GM12878 (cell line): ENCODE measurements at regions not wholly inside any gene's neighbourhood (a gene's known extent, or its start where the extent isn't known, plus 50 kb on each side); places are given as distances from the start of the nearest gene placed in this dataset.

Experiments
- ATAC-seq: fragments of 200-7000 bp; cut with Tn5 transposase; 3 replicates; pipeline ENCODE4 v1.9.1; 2020; ENCODE audit warnings: mild to moderate bottlenecking, moderate library complexity
- BruUV-seq: library from RNA; stranded (reverse); fragments of 400-500 nt; replicated peaks from 2 replicates; lab custom pipeline; 2021; lab: Mats Ljungman, UMichigan
- CTCF ChIA-PET: fragments of 300-600 bp; sonication (Branson Sonifier 250); formaldehyde crosslinking; extraction: SDS; loops from one replicate; lab custom pipeline; 2021; ENCODE audit warnings: inconsistent platforms; lab: Yijun Ruan, JAX
- POLR2A ChIA-PET: fragments of 350-600 bp; formaldehyde crosslinking; extraction: SDS; loops from one replicate; lab custom pipeline; 2021; ENCODE audit warnings: inconsistent platforms; lab: Charles Lee
- RAD21 ChIA-PET: fragments of 300-600 bp; sonication (Branson Sonifier 250); formaldehyde crosslinking; loops from one replicate; lab custom pipeline; 2023; ENCODE audit warnings: antibody characterized with exemption; ENCODE audit not compliant: unreplicated experiment; lab: Charles Lee
- SMC1A ChIA-PET: fragments of 300-600 bp; sonication (Branson Sonifier 250); formaldehyde crosslinking; loops from one replicate; lab custom pipeline; 2023; ENCODE audit not compliant: unreplicated experiment, uncharacterized antibody; lab: Charles Lee
- DNase-seq: peaks from one replicate; pipeline ENCODE4 v3.0.0-alpha.2; 2011; ENCODE audit warnings: low read depth, low spot score
- FAIRE-seq: peaks from 3 replicates; lab custom pipeline; 2011; peaks lifted over from hg19 to GRCh38; lab: Jason Lieb, UNC
- H2AFZ ChIP-seq: 2 replicates; pipeline ENCODE4 v1.6.0; 2011; ENCODE audit warnings: low read depth, low read length, control low read depth; ENCODE audit not compliant: control insufficient read depth
- H3K27ac ChIP-seq: 2 replicates; pipeline ENCODE4 v1.5.1; 2011; ENCODE audit warnings: control low read depth; ENCODE audit not compliant: control insufficient read depth, insufficient read depth
- H3K27me3 ChIP-seq, 2 experiments: replicated peaks in 1 of 2; 2 replicates each; pipeline versions ENCODE4 v1.6.0 to v1.6.1; 2011; ENCODE audit warnings: low read length in 1 of 2; ENCODE audit not compliant: control insufficient read depth in 2 of 2, insufficient read depth in 2 of 2
- H3K36me3 ChIP-seq, 2 experiments: 2 replicates each; pipeline ENCODE4 v1.5.1; 2011; ENCODE audit warnings: low read length in 1 of 2; ENCODE audit not compliant: control insufficient read depth in 2 of 2, insufficient read depth in 2 of 2
- H3K4me1 ChIP-seq: 2 replicates; pipeline ENCODE4 v1.6.1; 2011; ENCODE audit warnings: mild to moderate bottlenecking, low read length, moderate library complexity, mixed read lengths; ENCODE audit not compliant: control insufficient read depth, insufficient read depth
- H3K4me2 ChIP-seq: 2 replicates; pipeline ENCODE4 v1.6.0; 2011; ENCODE audit warnings: control low read depth; ENCODE audit not compliant: control insufficient read depth, insufficient read depth
- H3K4me3 ChIP-seq: fragments of 200-600 bp; sonication (generic); 2 replicates; pipeline ENCODE4 v1.5.1; 2016
- H3K79me2 ChIP-seq: 2 replicates; pipeline ENCODE4 v1.6.0; 2011; ENCODE audit warnings: low read length; ENCODE audit not compliant: control insufficient read depth, insufficient read depth
- H3K9ac ChIP-seq: 2 replicates; pipeline ENCODE4 v1.8.0; 2011; ENCODE audit warnings: low read length, control low read depth, mixed read lengths; ENCODE audit not compliant: control insufficient read depth, insufficient read depth
- H3K9me3 ChIP-seq: replicated peaks from 3 replicates; pipeline ENCODE4 v1.5.1; 2011; ENCODE audit warnings: mild to moderate bottlenecking, low read length; ENCODE audit not compliant: control insufficient read depth, insufficient read depth
- H4K20me1 ChIP-seq: 2 replicates; pipeline ENCODE4 v1.6.0; 2011; ENCODE audit not compliant: control insufficient read depth, insufficient read depth
- ATF7 ChIP-seq: fragments of 450-650 bp; IDR thresholded peaks from 2 replicates; pipeline ENCODE4 v1.6.1; 2016; ENCODE audit warnings: low read depth, mild to moderate bottlenecking
- BMI1 ChIP-seq: fragments of 450-650 bp; IDR thresholded peaks from 2 replicates; pipeline ENCODE4 v1.6.1; 2016; ENCODE audit warnings: mild to moderate bottlenecking, moderate library complexity, borderline replicate concordance
- EGR1 ChIP-seq, 2 experiments: IDR thresholded peaks; 1 replicate in 1 of 2; 2 replicates in 1 of 2; pipeline ENCODE4 v1.6.1; 2011 to 2012; ENCODE audit warnings: low read depth in 2 of 2, low read length in 2 of 2, borderline replicate concordance in 1 of 2, mild to moderate bottlenecking in 1 of 2, moderate library complexity in 1 of 2
- HCFC1 ChIP-seq: fragments of 150-350 bp; IDR thresholded peaks from 2 replicates; pipeline ENCODE4 v1.6.1; 2014; ENCODE audit warnings: low read length
- KAT2A ChIP-seq: conservative IDR thresholded peaks from 2 replicates; pipeline ENCODE4 v1.6.1; 2011; ENCODE audit warnings: low read depth, low read length; ENCODE audit not compliant: control insufficient read depth
- MTA3 ChIP-seq: IDR thresholded peaks from 2 replicates; pipeline ENCODE4 v1.6.1; 2012; ENCODE audit warnings: low read length, inconsistent platforms, borderline replicate concordance
- PML ChIP-seq: IDR thresholded peaks from 2 replicates; pipeline ENCODE4 v1.6.1; 2012; ENCODE audit warnings: low read length, inconsistent platforms
- WGBS: methylation state at CpG from one replicate; pipeline ENCODE4 v1.1.6; 2016; ENCODE audit warnings: low lambda C conversion rate; ENCODE audit not compliant: insufficient replicate concordance, insufficient coverage; ENCODE audit errors: missing lambda C conversion rate; 5-methylcytosine and 5-hydroxymethylcytosine counted together
- in situ Hi-C: fragments of 300-500 bp; cut with MboI; formaldehyde crosslinking; loops from 9 replicates; pipeline ENCODE4 v1.14.3; 2018; ENCODE audit warnings: mixed read lengths
- intact Hi-C: fragments of 100-400 bp; cut with micrococcal nuclease; formaldehyde crosslinking; loops from one replicate; pipeline ENCODE4 v1.14.2; 2022; ENCODE audit not compliant: unreplicated experiment
- TF ChIP-seq, protein P1 (sequence below): fragments of 450-650 bp; conservative IDR thresholded peaks from 2 replicates; pipeline ENCODE4 v1.6.1; 2017; ENCODE audit warnings: mild to moderate bottlenecking, moderate library complexity
- TF ChIP-seq, protein P2 (sequence below): IDR thresholded peaks from 2 replicates; pipeline ENCODE4 v1.6.1; 2011; ENCODE audit warnings: borderline replicate concordance, low read depth, mild to moderate bottlenecking, moderate library complexity, mixed read lengths, low read length; ENCODE audit not compliant: insufficient read depth; ENCODE audit errors: extremely low read length
- TF ChIP-seq, protein P3 (sequence below): fragments of 450-650 bp; IDR thresholded peaks from 2 replicates; pipeline ENCODE4 v1.6.1; 2016; ENCODE audit warnings: mild to moderate bottlenecking

DNA sequence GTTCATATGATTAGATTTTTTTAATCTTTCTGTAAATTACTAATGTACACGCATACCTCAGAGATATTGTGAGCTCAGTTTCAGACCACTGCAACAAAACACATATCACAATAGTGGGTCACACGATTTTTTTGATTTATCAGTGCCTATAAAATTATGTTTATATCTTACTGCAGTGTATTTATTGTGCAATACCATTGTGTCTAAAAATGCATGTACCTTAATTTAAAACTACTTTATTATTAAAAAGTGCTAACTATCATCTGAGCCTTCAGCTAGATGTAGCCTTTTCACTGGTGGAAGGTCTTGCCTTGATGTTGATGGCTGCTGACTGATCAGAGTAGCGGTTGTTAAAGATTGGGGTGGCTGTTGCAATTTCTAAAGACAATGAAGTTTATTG is 918.8 kb upstream of the CHORDC1 start:
- H3K9me3 ChIP-seq = no peaks in the 10 kb centered on the region
- ChIA-PET POLR2A (no interaction called here), SMC1A (no interaction called here), CTCF (interaction anchor here (0.6 kb wide), 1 partner anchor 148 kb away, joined by 3 read pairs; no protein-coding TSS in a partner anchor), RAD21 (no interaction called here)
- H3K4me3 ChIP-seq = no peak overlapping the region
- H3K4me1 ChIP-seq = no peaks in the 10 kb centered on the region
- H3K27ac ChIP-seq = no peak overlapping the region
- in situ Hi-C loops (no loop called here), intact Hi-C loops (no loop called here)
- ATAC-seq (no peak), FAIRE-seq (no peak), DNase-seq (no peak)
- no peak overlapping the region for H3K9ac ChIP-seq
- TF ChIP-seq ATF7 = no peak
- H3K79me2 ChIP-seq = no peaks in the 10 kb centered on the region
- 7% methylated on average over 3 of the region's 3 CpGs for WGBS
- H4K20me1 ChIP-seq = no peaks in the 10 kb centered on the region
- no peak overlapping the region for H2AFZ ChIP-seq
- no peaks in the 10 kb centered on the region for H3K27me3 ChIP-seq
- BruUV-seq = no TSS peak
- H3K4me2 ChIP-seq = no peak overlapping the region
- H3K36me3 ChIP-seq = no peaks in the 10 kb centered on the region

DNA sequence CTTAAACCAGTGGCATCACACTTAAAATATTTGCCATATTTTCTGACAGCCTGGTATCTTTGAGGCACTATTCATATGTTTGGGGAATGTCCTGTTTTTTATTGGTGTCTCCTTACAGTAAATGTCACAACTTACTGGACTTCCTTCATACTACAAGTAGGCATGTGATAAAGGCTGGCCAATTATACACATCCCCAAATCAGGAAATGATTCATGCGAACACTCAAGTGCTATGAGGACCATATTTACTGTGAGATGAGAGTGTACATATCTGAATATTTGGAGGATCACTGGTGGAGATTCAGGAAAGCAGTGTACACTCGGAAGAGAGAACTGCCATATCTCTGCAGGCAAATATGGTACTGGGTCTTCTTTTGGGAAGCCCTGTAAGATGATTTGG is 913.8 kb upstream of the CHORDC1 start:
- RAD21 ChIA-PET = no interaction called here
- WGBS = 34% methylated on average over 2 of the region's 2 CpGs
- BruUV-seq = no TSS peak
- no peak for TF ChIP-seq HCFC1
- TF ChIP-seq, protein P1, sequence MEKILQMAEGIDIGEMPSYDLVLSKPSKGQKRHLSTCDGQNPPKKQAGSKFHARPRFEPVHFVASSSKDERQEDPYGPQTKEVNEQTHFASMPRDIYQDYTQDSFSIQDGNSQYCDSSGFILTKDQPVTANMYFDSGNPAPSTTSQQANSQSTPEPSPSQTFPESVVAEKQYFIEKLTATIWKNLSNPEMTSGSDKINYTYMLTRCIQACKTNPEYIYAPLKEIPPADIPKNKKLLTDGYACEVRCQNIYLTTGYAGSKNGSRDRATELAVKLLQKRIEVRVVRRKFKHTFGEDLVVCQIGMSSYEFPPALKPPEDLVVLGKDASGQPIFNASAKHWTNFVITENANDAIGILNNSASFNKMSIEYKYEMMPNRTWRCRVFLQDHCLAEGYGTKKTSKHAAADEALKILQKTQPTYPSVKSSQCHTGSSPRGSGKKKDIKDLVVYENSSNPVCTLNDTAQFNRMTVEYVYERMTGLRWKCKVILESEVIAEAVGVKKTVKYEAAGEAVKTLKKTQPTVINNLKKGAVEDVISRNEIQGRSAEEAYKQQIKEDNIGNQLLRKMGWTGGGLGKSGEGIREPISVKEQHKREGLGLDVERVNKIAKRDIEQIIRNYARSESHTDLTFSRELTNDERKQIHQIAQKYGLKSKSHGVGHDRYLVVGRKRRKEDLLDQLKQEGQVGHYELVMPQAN = no peak
- TF ChIP-seq, protein P2, sequence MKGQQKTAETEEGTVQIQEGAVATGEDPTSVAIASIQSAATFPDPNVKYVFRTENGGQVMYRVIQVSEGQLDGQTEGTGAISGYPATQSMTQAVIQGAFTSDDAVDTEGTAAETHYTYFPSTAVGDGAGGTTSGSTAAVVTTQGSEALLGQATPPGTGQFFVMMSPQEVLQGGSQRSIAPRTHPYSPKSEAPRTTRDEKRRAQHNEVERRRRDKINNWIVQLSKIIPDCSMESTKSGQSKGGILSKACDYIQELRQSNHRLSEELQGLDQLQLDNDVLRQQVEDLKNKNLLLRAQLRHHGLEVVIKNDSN = no peak
- TF ChIP-seq PML = no peak
- TF ChIP-seq BMI1 = no peak
- TF ChIP-seq KAT2A = no peak
- TF ChIP-seq, protein P3, sequence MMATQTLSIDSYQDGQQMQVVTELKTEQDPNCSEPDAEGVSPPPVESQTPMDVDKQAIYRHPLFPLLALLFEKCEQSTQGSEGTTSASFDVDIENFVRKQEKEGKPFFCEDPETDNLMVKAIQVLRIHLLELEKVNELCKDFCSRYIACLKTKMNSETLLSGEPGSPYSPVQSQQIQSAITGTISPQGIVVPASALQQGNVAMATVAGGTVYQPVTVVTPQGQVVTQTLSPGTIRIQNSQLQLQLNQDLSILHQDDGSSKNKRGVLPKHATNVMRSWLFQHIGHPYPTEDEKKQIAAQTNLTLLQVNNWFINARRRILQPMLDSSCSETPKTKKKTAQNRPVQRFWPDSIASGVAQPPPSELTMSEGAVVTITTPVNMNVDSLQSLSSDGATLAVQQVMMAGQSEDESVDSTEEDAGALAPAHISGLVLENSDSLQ = no peak
- no peak for TF ChIP-seq EGR1 (IDR thresholded peaks at IDR 0.05; ENCODE audit: borderline replicate concordance in 1 of 2, low read depth in 2 of 2, low read length in 2 of 2)
- TF ChIP-seq MTA3 = no peak

More for the DNA sequence above, 913.8 kb upstream of the CHORDC1 start:
- no peaks in the 10 kb centered on the region for H3K36me3 ChIP-seq
- ChIA-PET POLR2A (no interaction called here), CTCF (no interaction called here), SMC1A (interaction anchor here (1.4 kb wide), 1 partner anchor 21 kb away, joined by 3 read pairs; no protein-coding TSS in a partner anchor)
- no peak for DNase-seq
- intact Hi-C loops (no loop called here), in situ Hi-C loops (no loop called here)
- no peak overlapping the region for H3K27ac ChIP-seq
- no peak overlapping the region for H3K4me3 ChIP-seq
- no peaks in the 10 kb centered on the region for H3K9me3 ChIP-seq
- no peak overlapping the region for H3K9ac ChIP-seq
- ATAC-seq = no peak
- no peaks in the 10 kb centered on the region for H3K27me3 ChIP-seq
- no peaks in the 10 kb centered on the region for H3K79me2 ChIP-seq
- no peak overlapping the region for H3K4me2 ChIP-seq
- H2AFZ ChIP-seq = no peak overlapping the region
- FAIRE-seq = no peak
- no peaks in the 10 kb centered on the region for H4K20me1 ChIP-seq
- no peaks in the 10 kb centered on the region for H3K4me1 ChIP-seq
